Gastroesophageal sphincter (tissue), 4 donors: ENCODE measurements at regions not wholly inside any gene's neighbourhood (a gene's known extent, or its start where the extent isn't known, plus 50 kb on each side); places are given as distances from the start of the nearest gene placed in this dataset.
"Not testable (repeated sequence)": the region's sequence is repeated elsewhere in the genome, so short reads cannot be mapped to it uniquely, and the experiment has no call there.

Source experiments
- ATAC-seq: fragments of 150-250 bp; one replicate; pipeline ENCODE4 v1.9.1; 2016; ENCODE audit warnings: mild to moderate bottlenecking, moderate library complexity
- H3K27ac ChIP-seq, 4 donors: fragments of 200-600 bp; sonication (generic) in 3 of 4; 1 replicate in 3 of 4; 2 replicates in 1 of 4; pipeline ENCODE4 v1.5.1; 2016 to 2019
- H3K27me3 ChIP-seq: fragments of 200-600 bp; sonication (generic); one replicate; pipeline ENCODE4 v1.5.1; 2019
- H3K36me3 ChIP-seq, 2 donors: fragments of 200-600 bp; sonication (generic); one replicate each; pipeline ENCODE4 v1.5.1; 2019; ENCODE audit warnings: control low read depth in 1 of 2
- H3K4me1 ChIP-seq, 3 donors: fragments of 200-600 bp; sonication (generic); 1 replicate in 2 of 3; 2 replicates in 1 of 3; pipeline ENCODE4 v1.5.1; 2016 to 2019; ENCODE audit warnings: control low read depth in 2 of 3
- H3K4me3 ChIP-seq, 2 donors: fragments of 200-600 bp; sonication (generic); one replicate each; pipeline ENCODE4 v1.5.1; 2019; ENCODE audit warnings: mild to moderate bottlenecking in 1 of 2, moderate library complexity in 1 of 2
- H3K9me3 ChIP-seq, 3 donors: fragments of 200-600 bp; sonication (generic); one replicate each; pipeline ENCODE4 v1.5.1; 2017 to 2019; ENCODE audit warnings: control low read depth in 2 of 3
- EP300 ChIP-seq: sonication (generic); formaldehyde crosslinking; IDR thresholded peaks from one replicate; pipeline ENCODE4 v1.6.1; 2017; ENCODE audit warnings: antibody characterized with exemption, mild to moderate bottlenecking
- POLR2A ChIP-seq, 2 donors: fragments of 450-650 bp; IDR thresholded peaks; one replicate each; pipeline ENCODE4 v1.6.1; 2017; ENCODE audit warnings: antibody characterized with exemption in 2 of 2, mild to moderate bottlenecking in 2 of 2, moderate library complexity in 1 of 2
- POLR2AphosphoS5 ChIP-seq: sonication (generic); formaldehyde crosslinking; IDR thresholded peaks from one replicate; pipeline ENCODE4 v1.6.1; 2017; ENCODE audit warnings: antibody characterized with exemption
- WGBS, 2 donors: methylation state at CpG; one replicate each; pipeline ENCODE4 v1.1.5; 2018; ENCODE audit warnings: low coverage in 1 of 2; 5-methylcytosine and 5-hydroxymethylcytosine counted together
- TF ChIP-seq, protein P1 (sequence below), 4 experiments: fragments of 200-600 bp in 2 of 4; fragments of 450-650 bp in 2 of 4; sonication (generic) in 1 of 4; IDR thresholded peaks; one replicate each; pipeline ENCODE4 v1.5.1; 2017 to 2019; ENCODE audit warnings: antibody characterized with exemption in 4 of 4, mild to moderate bottlenecking in 2 of 4, moderate library complexity in 2 of 4

DNA sequence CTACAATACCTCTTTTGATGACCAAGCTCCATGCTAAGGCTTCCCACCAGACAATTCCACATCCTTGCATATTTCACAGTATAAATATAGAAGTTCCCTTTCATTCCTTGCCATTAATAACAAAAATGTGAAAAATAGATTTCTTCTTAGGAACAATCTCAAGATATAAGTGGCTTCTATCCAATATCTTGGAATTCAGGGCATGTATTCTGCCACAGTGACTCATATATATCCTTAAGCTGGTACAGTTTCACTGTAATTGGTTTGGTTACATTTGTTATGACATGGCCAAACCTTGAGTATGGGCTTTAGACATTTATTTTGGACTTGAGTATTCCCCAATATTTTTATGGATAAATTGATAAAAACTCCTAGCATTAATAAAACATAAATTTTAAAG, 181.7 kb upstream of the DDX53 start:
- no peak overlapping the region for H3K4me3 ChIP-seq
- H3K4me1 ChIP-seq = no peaks in the 10 kb centered on the region
- TF ChIP-seq, protein P1, sequence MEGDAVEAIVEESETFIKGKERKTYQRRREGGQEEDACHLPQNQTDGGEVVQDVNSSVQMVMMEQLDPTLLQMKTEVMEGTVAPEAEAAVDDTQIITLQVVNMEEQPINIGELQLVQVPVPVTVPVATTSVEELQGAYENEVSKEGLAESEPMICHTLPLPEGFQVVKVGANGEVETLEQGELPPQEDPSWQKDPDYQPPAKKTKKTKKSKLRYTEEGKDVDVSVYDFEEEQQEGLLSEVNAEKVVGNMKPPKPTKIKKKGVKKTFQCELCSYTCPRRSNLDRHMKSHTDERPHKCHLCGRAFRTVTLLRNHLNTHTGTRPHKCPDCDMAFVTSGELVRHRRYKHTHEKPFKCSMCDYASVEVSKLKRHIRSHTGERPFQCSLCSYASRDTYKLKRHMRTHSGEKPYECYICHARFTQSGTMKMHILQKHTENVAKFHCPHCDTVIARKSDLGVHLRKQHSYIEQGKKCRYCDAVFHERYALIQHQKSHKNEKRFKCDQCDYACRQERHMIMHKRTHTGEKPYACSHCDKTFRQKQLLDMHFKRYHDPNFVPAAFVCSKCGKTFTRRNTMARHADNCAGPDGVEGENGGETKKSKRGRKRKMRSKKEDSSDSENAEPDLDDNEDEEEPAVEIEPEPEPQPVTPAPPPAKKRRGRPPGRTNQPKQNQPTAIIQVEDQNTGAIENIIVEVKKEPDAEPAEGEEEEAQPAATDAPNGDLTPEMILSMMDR (IDR thresholded peaks at IDR 0.05) = no peak
- TF ChIP-seq EP300 = no peak
- TF ChIP-seq POLR2AphosphoS5 = no peak
- no peak for TF ChIP-seq POLR2A (IDR thresholded peaks at IDR 0.05)
- ATAC-seq = no peak
- H3K9me3 ChIP-seq = no peaks in the 10 kb centered on the region
- H3K36me3 ChIP-seq = no peaks in the 10 kb centered on the region
- H3K27ac ChIP-seq = no peak overlapping the region
- no peaks in the 10 kb centered on the region for H3K27me3 ChIP-seq

DNA sequence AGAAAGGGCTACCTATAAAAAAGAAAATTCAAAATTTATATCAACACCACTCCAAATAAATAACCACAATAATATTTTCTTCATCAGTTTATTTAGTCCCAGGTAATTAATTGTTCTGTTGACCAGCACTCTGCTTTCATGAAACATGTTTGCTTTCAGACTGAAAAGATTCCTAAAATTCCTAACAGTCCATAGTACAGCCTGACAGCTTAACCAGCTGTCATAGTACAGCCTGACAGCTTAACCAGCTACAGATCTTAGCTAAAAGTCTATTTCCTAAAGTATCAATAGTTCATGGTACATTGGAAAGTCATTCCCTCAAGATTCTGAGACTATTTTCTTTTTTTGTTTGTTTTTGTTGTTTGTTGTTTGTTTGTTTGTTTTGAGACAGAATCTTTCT, 144.1 kb upstream of the DDX53 start:
- H3K9me3 ChIP-seq = no peaks in the 10 kb centered on the region
- H3K4me1 ChIP-seq = no peaks in the 10 kb centered on the region
- H3K4me3 ChIP-seq = no peak overlapping the region
- H3K36me3 ChIP-seq = no peaks in the 10 kb centered on the region
- H3K27ac ChIP-seq = no peak overlapping the region
- no peaks in the 10 kb centered on the region for H3K27me3 ChIP-seq
- ATAC-seq = no peak
- TF ChIP-seq, protein P1 (IDR thresholded peaks at IDR 0.05) = no peak

DNA sequence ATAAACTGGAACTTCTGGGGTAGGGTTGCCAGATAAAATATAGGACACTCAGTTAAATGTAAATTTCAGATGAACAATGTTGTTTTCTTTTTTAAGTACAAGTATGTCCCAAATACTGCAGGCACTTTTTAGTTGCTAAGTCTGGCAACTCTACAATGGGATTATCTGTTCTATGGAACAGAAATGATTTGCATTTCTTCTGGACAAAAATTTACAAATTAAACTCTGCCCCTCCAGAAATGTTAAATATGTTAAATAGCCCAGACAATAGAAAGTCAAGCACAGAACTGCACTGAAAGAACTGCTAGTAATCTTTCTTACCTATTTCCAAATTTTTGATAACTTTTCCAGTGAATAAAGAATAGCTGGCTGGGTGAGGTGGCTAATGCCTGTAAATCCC, 140.1 kb upstream of the DDX53 start:
- H3K27ac ChIP-seq = no peak overlapping the region
- no peaks in the 10 kb centered on the region for H3K4me1 ChIP-seq
- ATAC-seq = no peak
- no peak for TF ChIP-seq POLR2A (IDR thresholded peaks at IDR 0.05)
- no peak for TF ChIP-seq POLR2AphosphoS5
- TF ChIP-seq, protein P1 (IDR thresholded peaks at IDR 0.05) = no peak
- TF ChIP-seq EP300 = no peak
- H3K27me3 ChIP-seq = no peaks in the 10 kb centered on the region
- no peaks in the 10 kb centered on the region for H3K9me3 ChIP-seq
- H3K4me3 ChIP-seq = no peak overlapping the region
- H3K36me3 ChIP-seq = no peaks in the 10 kb centered on the region

DNA sequence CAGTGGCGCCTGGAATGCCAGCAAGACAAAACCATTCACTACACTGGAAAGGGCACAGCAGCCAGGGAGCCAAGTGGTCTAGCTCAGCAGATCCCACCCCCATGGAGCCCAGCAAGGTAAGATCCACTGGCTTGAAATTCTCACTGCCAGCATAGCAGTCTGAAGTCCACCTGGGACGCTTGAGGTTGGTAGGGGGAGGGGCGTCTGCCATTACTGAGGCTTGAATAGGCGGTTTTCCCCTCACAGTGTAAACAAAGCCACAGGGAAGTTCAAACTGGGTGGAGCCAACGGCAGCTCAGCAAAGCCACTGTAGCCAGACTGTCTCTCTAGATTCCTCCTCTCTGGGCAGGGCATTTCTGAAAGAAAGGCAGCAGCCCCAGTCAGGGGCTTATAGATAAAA, 133.0 kb upstream of the DDX53 start:
- no CpG with 5 or more reads among the region's 5 CpGs for WGBS, 2 donors
- not testable (repeated sequence) for H3K4me1 ChIP-seq, ATAC-seq, H3K27me3 ChIP-seq, H3K9me3 ChIP-seq, H3K4me3 ChIP-seq, H3K27ac ChIP-seq, H3K36me3 ChIP-seq

DNA sequence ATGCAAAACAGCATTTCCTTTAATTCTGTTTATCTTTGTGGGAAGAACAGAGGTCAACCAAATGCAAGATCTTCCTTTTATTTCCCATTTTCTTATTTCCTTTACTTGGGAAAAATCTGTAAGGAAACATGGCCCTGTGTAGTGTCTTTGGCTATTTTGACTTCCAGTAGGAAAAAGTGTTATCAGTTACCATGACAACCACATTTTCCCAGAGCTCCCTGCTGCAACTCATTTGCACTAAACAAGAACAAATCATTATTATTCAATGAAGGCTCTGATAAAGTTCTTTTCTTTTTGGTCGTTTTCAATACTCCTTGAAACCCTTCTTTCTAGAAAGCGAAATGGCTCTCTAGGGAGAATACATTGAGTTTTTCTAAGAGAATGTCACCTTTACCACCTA, 117.2 kb upstream of the DDX53 start:
- TF ChIP-seq POLR2AphosphoS5 = no peak
- TF ChIP-seq EP300 = no peak
- TF ChIP-seq, protein P1 (IDR thresholded peaks at IDR 0.05) = no peak
- TF ChIP-seq POLR2A (IDR thresholded peaks at IDR 0.05) = no peak
- Histone ChIP-seq H3K4me1 (no peaks in the 10 kb centered on the region), H3K36me3 (no peaks in the 10 kb centered on the region), H3K27me3 (no peaks in the 10 kb centered on the region), H3K4me3 (no peak overlapping the region), H3K27ac (no peak overlapping the region), H3K9me3 (no peaks in the 10 kb centered on the region)
- no peak for ATAC-seq
- WGBS, 2 donors = 41 to 60% methylated on average over 1 to 2 of the region's 2 CpGs

DNA sequence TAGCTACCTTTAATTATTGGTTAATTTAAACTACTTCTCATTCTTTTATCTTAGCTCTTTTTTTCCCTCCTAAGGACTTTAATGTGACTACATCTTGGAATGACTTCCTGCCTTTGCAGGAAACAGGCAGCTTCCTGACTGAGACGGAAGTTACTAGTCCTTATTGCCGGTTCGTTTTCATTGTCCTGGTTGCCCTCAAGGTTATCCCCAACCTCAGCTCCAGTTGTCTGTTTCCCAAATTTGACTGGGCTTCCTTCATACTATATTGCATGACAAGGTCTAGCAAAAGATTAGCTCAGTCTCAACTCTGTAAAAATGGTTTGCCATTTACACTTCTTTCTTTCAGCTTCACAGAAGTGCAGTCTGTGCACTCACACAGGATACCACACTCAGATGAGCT, 109.9 kb upstream of the DDX53 start:
- Histone ChIP-seq H3K36me3 (no peaks in the 10 kb centered on the region), H3K27me3 (no peaks in the 10 kb centered on the region), H3K4me3 (no peak overlapping the region), H3K9me3 (no peaks in the 10 kb centered on the region), H3K4me1 (no peaks in the 10 kb centered on the region), H3K27ac (no peak overlapping the region)
- WGBS, 2 donors = 46 to 75% methylated on average over 3 of the region's 3 CpGs
- ATAC-seq = no peak
- TF ChIP-seq POLR2A (IDR thresholded peaks at IDR 0.05) (no peak), POLR2AphosphoS5 (no peak), EP300 (no peak)
- TF ChIP-seq, protein P1 (IDR thresholded peaks at IDR 0.05) = no peak
